ENCODE measurements at regions not wholly inside any gene's neighbourhood (a gene's known extent, or its start where the extent isn't known, plus 50 kb on each side); places are given as distances from the start of the nearest gene placed in this dataset.
"Not testable (repeated sequence)": the region's sequence is repeated elsewhere in the genome, so short reads cannot be mapped to it uniquely, and the experiment has no call there.

GRCh38 chr5:116719106-116719505, 144.5 kb upstream of the SEMA6A start:
- DNase-seq (ENCODE audit: low read depth, low spot score): no peak
- H3K27me3 ChIP-seq (ENCODE audit: insufficient read depth, insufficient read length): no peaks in the 10 kb centered on the region
- H3K9ac ChIP-seq (ENCODE audit: insufficient read length, low read depth): no peak overlapping the region
- H3K4me3 ChIP-seq (ENCODE audit: insufficient read length, low read depth): no peak overlapping the region
- no peak for TF ChIP-seq YY1 (IDR thresholded peaks at IDR 0.05; ENCODE audit: insufficient read depth, insufficient read length)
- no peaks in the 10 kb centered on the region for H3K36me3 ChIP-seq (ENCODE audit: insufficient read depth, insufficient read length, low read length)
- H3K9me3 ChIP-seq (ENCODE audit: insufficient read depth, low read length): no peaks in the 10 kb centered on the region; the same call in 1 of the 2 replicates
- no peaks in the 10 kb centered on the region for H3K4me1 ChIP-seq (ENCODE audit: insufficient read depth, insufficient read length)

- no peak for DNase-seq (ENCODE audit: low read depth, low spot score)
- TF ChIP-seq ZNF274 (IDR thresholded peaks at IDR 0.05; ENCODE audit: low read depth, low read length) (no peak), SUZ12 (IDR thresholded peaks at IDR 0.05; ENCODE audit: extremely low read depth, insufficient read depth, insufficient read length) (no peak), YY1 (IDR thresholded peaks at IDR 0.05; ENCODE audit: insufficient read depth, insufficient read length) (no peak)
- H3K4me1 ChIP-seq (ENCODE audit: insufficient read depth, insufficient read length): no peaks in the 10 kb centered on the region
- no peaks in the 10 kb centered on the region for H3K27me3 ChIP-seq (ENCODE audit: insufficient read depth, insufficient read length)
- H3K9ac ChIP-seq (ENCODE audit: insufficient read length, low read depth): no peak overlapping the region
- no peaks in the 10 kb centered on the region for H3K36me3 ChIP-seq (ENCODE audit: insufficient read depth, insufficient read length, low read length)
- H3K4me3 ChIP-seq (ENCODE audit: insufficient read length, low read depth): no peak overlapping the region
- no peaks in the 10 kb centered on the region; the same call in 1 of the 2 replicates for H3K9me3 ChIP-seq (ENCODE audit: insufficient read depth, low read length)
These were observed 143.7 kb upstream of the SEMA6A start for GRCh38 chr5:116718317-116718716.

DNA sequence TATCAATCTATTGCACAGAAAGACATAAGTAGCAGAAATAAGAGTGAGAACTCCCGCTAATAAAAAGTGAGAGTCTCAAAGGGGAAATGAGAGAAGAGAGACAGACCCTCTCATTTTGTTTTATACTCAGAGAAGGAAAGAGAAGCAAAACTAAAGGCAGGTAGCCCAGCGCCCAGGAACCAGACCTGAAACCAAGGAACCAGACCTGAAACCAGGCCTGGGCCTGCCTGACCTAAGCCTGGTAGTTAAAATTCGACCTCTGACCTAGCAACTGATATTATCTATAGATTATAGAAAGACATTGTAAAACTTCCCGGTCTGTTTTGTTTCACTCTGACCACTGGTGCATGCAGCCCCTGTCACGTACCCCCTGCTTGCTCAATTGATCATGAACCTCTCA, 134.5 kb upstream of the SEMA6A start:
- Histone ChIP-seq H3K9me3 (ENCODE audit: insufficient read depth, low read length) (no peaks in the 10 kb centered on the region), H3K4me1 (ENCODE audit: insufficient read depth, insufficient read length) (no peaks in the 10 kb centered on the region), H3K9ac (ENCODE audit: insufficient read length, low read depth) (no peak overlapping the region), H3K27me3 (ENCODE audit: insufficient read depth, insufficient read length) (no peaks in the 10 kb centered on the region), H3K4me3 (ENCODE audit: insufficient read length, low read depth) (no peak overlapping the region), H3K36me3 (ENCODE audit: insufficient read depth, insufficient read length, low read length) (no peaks in the 10 kb centered on the region)
- no peak for DNase-seq (ENCODE audit: low read depth, low spot score)
- TF ChIP-seq ZNF274 (IDR thresholded peaks at IDR 0.05; ENCODE audit: low read depth, low read length) (no peak), YY1 (IDR thresholded peaks at IDR 0.05; ENCODE audit: insufficient read depth, insufficient read length) (no peak), SUZ12 (IDR thresholded peaks at IDR 0.05; ENCODE audit: extremely low read depth, insufficient read depth, insufficient read length) (no peak)

DNA sequence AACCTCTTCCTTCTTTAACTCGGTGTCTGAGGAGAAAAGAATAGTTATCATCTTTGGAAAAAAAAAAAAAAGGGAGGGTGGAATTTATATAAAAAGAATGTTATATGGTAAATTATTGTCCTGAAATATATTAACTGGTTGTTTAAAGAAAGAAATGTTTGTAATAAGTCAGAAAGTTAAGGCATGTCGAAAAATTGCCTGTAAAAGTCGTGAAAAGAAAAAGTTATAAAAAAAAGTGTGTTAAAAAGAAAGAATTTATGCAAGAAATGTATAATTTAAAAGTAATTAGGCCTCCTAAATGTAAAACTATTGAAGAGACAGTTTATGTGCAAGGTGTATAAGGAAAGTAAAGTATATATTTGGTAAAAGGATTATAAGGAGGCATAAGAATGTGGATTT, 130.5 kb upstream of the SEMA6A start:
- H3K4me3 ChIP-seq (ENCODE audit: insufficient read length, low read depth); DNase-seq (ENCODE audit: low read depth, low spot score); H3K27me3 ChIP-seq (ENCODE audit: insufficient read depth, insufficient read length); H3K4me1 ChIP-seq (ENCODE audit: insufficient read depth, insufficient read length); H3K36me3 ChIP-seq (ENCODE audit: insufficient read depth, insufficient read length, low read length); H3K9ac ChIP-seq (ENCODE audit: insufficient read length, low read depth); H3K9me3 ChIP-seq (ENCODE audit: insufficient read depth, low read length): not testable (repeated sequence)

GRCh38 chr5:116703941-116704340, 129.3 kb upstream of the SEMA6A start:
- Histone ChIP-seq H3K9ac (ENCODE audit: insufficient read length, low read depth) (no peak overlapping the region), H3K4me3 (ENCODE audit: insufficient read length, low read depth) (no peak overlapping the region), H3K9me3 (ENCODE audit: insufficient read depth, low read length) (no peaks in the 10 kb centered on the region), H3K4me1 (ENCODE audit: insufficient read depth, insufficient read length) (no peaks in the 10 kb centered on the region), H3K27me3 (ENCODE audit: insufficient read depth, insufficient read length) (no peaks in the 10 kb centered on the region), H3K36me3 (ENCODE audit: insufficient read depth, insufficient read length, low read length) (no peaks in the 10 kb centered on the region)
- DNase-seq (ENCODE audit: low read depth, low spot score): no peak
- no peak for TF ChIP-seq SUZ12 (IDR thresholded peaks at IDR 0.05; ENCODE audit: extremely low read depth, insufficient read depth, insufficient read length)
- no peak for TF ChIP-seq ZNF274 (IDR thresholded peaks at IDR 0.05; ENCODE audit: low read depth, low read length)
- TF ChIP-seq YY1 (IDR thresholded peaks at IDR 0.05; ENCODE audit: insufficient read depth, insufficient read length): no peak

GRCh38 chr5:116703328-116703727, 128.7 kb upstream of the SEMA6A start:
- Histone ChIP-seq H3K27me3 (ENCODE audit: insufficient read depth, insufficient read length) (no peaks in the 10 kb centered on the region), H3K4me3 (ENCODE audit: insufficient read length, low read depth) (no peak overlapping the region), H3K4me1 (ENCODE audit: insufficient read depth, insufficient read length) (no peaks in the 10 kb centered on the region), H3K9ac (ENCODE audit: insufficient read length, low read depth) (no peak overlapping the region), H3K36me3 (ENCODE audit: insufficient read depth, insufficient read length, low read length) (no peaks in the 10 kb centered on the region), H3K9me3 (ENCODE audit: insufficient read depth, low read length) (no peaks in the 10 kb centered on the region)
- DNase-seq (ENCODE audit: low read depth, low spot score): no peak
- TF ChIP-seq ZNF274 (IDR thresholded peaks at IDR 0.05; ENCODE audit: low read depth, low read length): no peak
- no peak for TF ChIP-seq YY1 (IDR thresholded peaks at IDR 0.05; ENCODE audit: insufficient read depth, insufficient read length)
- TF ChIP-seq SUZ12 (IDR thresholded peaks at IDR 0.05; ENCODE audit: extremely low read depth, insufficient read depth, insufficient read length): no peak

DNA sequence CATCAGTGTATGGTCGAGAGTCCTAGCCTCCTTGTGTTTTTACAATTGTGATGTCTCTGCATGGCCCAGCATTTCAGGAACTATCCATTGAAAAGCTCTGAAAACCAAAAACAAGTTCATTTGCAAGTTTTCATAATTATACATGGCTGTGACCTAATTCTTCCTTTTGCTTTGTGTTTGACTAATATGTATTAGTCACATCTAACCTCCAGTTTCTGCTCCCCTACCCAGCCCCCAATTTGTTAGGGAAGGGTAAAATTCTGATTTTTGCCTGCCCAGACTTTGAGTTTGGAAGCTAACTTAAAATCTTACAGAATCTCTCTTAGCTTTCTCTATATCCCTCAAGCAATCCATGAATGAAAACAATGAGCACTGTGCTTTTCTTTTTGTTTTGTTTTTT, 128.2 kb upstream of the SEMA6A start:
- Histone ChIP-seq H3K9ac (ENCODE audit: insufficient read length, low read depth) (no peak overlapping the region), H3K9me3 (ENCODE audit: insufficient read depth, low read length) (no peaks in the 10 kb centered on the region), H3K4me3 (ENCODE audit: insufficient read length, low read depth) (no peak overlapping the region), H3K36me3 (ENCODE audit: insufficient read depth, insufficient read length, low read length) (no peaks in the 10 kb centered on the region), H3K27me3 (ENCODE audit: insufficient read depth, insufficient read length) (no peaks in the 10 kb centered on the region), H3K4me1 (ENCODE audit: insufficient read depth, insufficient read length) (no peaks in the 10 kb centered on the region)
- no peak for TF ChIP-seq ZNF274 (IDR thresholded peaks at IDR 0.05; ENCODE audit: low read depth, low read length)
- no peak for TF ChIP-seq YY1 (IDR thresholded peaks at IDR 0.05; ENCODE audit: insufficient read depth, insufficient read length)
- no peak for TF ChIP-seq SUZ12 (IDR thresholded peaks at IDR 0.05; ENCODE audit: extremely low read depth, insufficient read depth, insufficient read length)
- no peak for DNase-seq (ENCODE audit: low read depth, low spot score)

- no peak overlapping the region for H3K4me3 ChIP-seq (ENCODE audit: insufficient read length, low read depth)
- DNase-seq (ENCODE audit: low read depth, low spot score): no peak
- no peaks in the 10 kb centered on the region for H3K36me3 ChIP-seq (ENCODE audit: insufficient read depth, insufficient read length, low read length)
- no peak overlapping the region for H3K9ac ChIP-seq (ENCODE audit: insufficient read length, low read depth)
- H3K27me3 ChIP-seq (ENCODE audit: insufficient read depth, insufficient read length): no peaks in the 10 kb centered on the region
- TF ChIP-seq YY1 (IDR thresholded peaks at IDR 0.05; ENCODE audit: insufficient read depth, insufficient read length) (no peak), ZNF274 (IDR thresholded peaks at IDR 0.05; ENCODE audit: low read depth, low read length) (no peak), SUZ12 (IDR thresholded peaks at IDR 0.05; ENCODE audit: extremely low read depth, insufficient read depth, insufficient read length) (no peak)
- no peaks in the 10 kb centered on the region for H3K4me1 ChIP-seq (ENCODE audit: insufficient read depth, insufficient read length)
- no peaks in the 10 kb centered on the region for H3K9me3 ChIP-seq (ENCODE audit: insufficient read depth, low read length)
These were observed 124.7 kb upstream of the SEMA6A start for GRCh38 chr5:116699332-116699731.

All from NT2/D1 (cell line).